H1 (cell line): ENCODE measurements at regions not wholly inside any gene's neighbourhood (a gene's known extent, or its start where the extent isn't known, plus 50 kb on each side); places are given as distances from the start of the nearest gene placed in this dataset.
"Not testable (repeated sequence)": the region's sequence is repeated elsewhere in the genome, so short reads cannot be mapped to it uniquely, and the experiment has no call there.

Experiments used
- CTCF ChIA-PET: fragments of 300-600 bp; sonication (Branson Sonifier 250); formaldehyde crosslinking; loops from one replicate; lab custom pipeline; 2021; ENCODE audit not compliant: partially characterized antibody; lab: Charles Lee
- POLR2A ChIA-PET: fragments of 300-600 bp; sonication (Branson Sonifier 250); formaldehyde crosslinking; loops from one replicate; lab custom pipeline; 2021; ENCODE audit warnings: inconsistent platforms; ENCODE audit not compliant: partially characterized antibody; lab: Charles Lee
- DNase-seq, 2 experiments: peaks; one replicate each; pipeline versions ENCODE4 v3.0.0 to v3.0.0-alpha.2; 2010 to 2022; ENCODE audit warnings: low spot score in 2 of 2, low read depth in 1 of 2, mixed read lengths in 1 of 2
- FAIRE-seq: peaks from 2 replicates; lab custom pipeline; 2011; peaks lifted over from hg19 to GRCh38; lab: Jason Lieb, UNC
- H2AFZ ChIP-seq: 2 replicates; pipeline ENCODE4 v1.8.1; 2012; ENCODE audit warnings: low read length, inconsistent platforms
- H2AK5ac ChIP-seq: 2 replicates; pipeline ENCODE4 v1.6.1; 2013; ENCODE audit warnings: low read depth, low read length
- H2BK120ac ChIP-seq: replicated peaks from 2 replicates; pipeline ENCODE3; 2013; ENCODE audit warnings: low read depth, low read length, inconsistent platforms
- H2BK12ac ChIP-seq: 2 replicates; pipeline ENCODE4 v1.6.1; 2013; ENCODE audit warnings: low read depth, low read length
- H2BK15ac ChIP-seq: 2 replicates; pipeline ENCODE4 v1.6.1; 2013; ENCODE audit warnings: low read length
- H2BK20ac ChIP-seq: 2 replicates; pipeline ENCODE4 v1.6.1; 2013; ENCODE audit warnings: low read length
- H2BK5ac ChIP-seq: 2 replicates; pipeline ENCODE4 v1.6.1; 2013; ENCODE audit warnings: low read depth, low read length
- H3K14ac ChIP-seq: 2 replicates; pipeline ENCODE4 v1.6.1; 2013; ENCODE audit warnings: inconsistent platforms; ENCODE audit not compliant: insufficient read length
- H3K18ac ChIP-seq: 2 replicates; pipeline ENCODE4 v1.6.1; 2013; ENCODE audit warnings: low read length; ENCODE audit errors: extremely low read depth
- H3K23ac ChIP-seq: 2 replicates; pipeline ENCODE4 v1.6.1; 2013; ENCODE audit warnings: inconsistent platforms; ENCODE audit not compliant: insufficient read length
- H3K23me2 ChIP-seq: 2 replicates; pipeline ENCODE4 v1.6.1; 2013; ENCODE audit warnings: low read depth, low read length
- H3K27ac ChIP-seq: 2 replicates; pipeline ENCODE4 v1.6.1; 2011; ENCODE audit warnings: low read depth, low read length, inconsistent platforms
- H3K27me3 ChIP-seq, 4 experiments: replicated peaks in 1 of 4; 1 replicate in 1 of 4; 2 replicates in 3 of 4; pipeline versions ENCODE4 v1.6.1 to v1.8.1; 2011 to 2013; ENCODE audit warnings: low read length in 3 of 4, mild to moderate bottlenecking in 3 of 4, inconsistent platforms in 2 of 4, mixed read lengths in 2 of 4, moderate library complexity in 1 of 4; ENCODE audit not compliant: control insufficient read depth in 3 of 4, insufficient read depth in 3 of 4; ENCODE audit errors: extremely low read depth in 1 of 4
- H3K36me3 ChIP-seq, 4 experiments: 2 replicates each; pipeline versions ENCODE4 v1.6.1 to v1.8.1; 2011 to 2013; ENCODE audit warnings: mild to moderate bottlenecking in 4 of 4, low read length in 3 of 4, moderate library complexity in 2 of 4, control low read depth in 1 of 4, inconsistent platforms in 1 of 4; ENCODE audit not compliant: insufficient read depth in 4 of 4, control insufficient read depth in 2 of 4
- H3K4ac ChIP-seq: replicated peaks from 2 replicates; pipeline ENCODE3; 2013; ENCODE audit warnings: low read length, low read depth, mixed read lengths, inconsistent platforms; ENCODE audit not compliant: insufficient read length
- H3K4me1 ChIP-seq, 4 experiments: replicated peaks in 1 of 4; 1 replicate in 1 of 4; 2 replicates in 3 of 4; pipeline versions ENCODE4 v1.6.1 to v1.8.1; 2011 to 2013; ENCODE audit warnings: low read length in 3 of 4, inconsistent platforms in 2 of 4, mixed read lengths in 1 of 4; ENCODE audit not compliant: insufficient read depth in 4 of 4, control insufficient read depth in 3 of 4
- H3K4me2 ChIP-seq, 2 experiments: 2 replicates each; pipeline versions ENCODE4 v1.6.1 to v1.8.1; 2011 to 2013; ENCODE audit warnings: low read depth in 2 of 2, low read length in 2 of 2, control low read depth in 1 of 2, inconsistent platforms in 1 of 2, mild to moderate bottlenecking in 1 of 2; ENCODE audit not compliant: insufficient read depth in 1 of 2
- H3K4me3 ChIP-seq, 4 experiments: fragments of 200-600, 300-600 bp in 1 of 4; sonication (generic), shearing (Covaris generic), sonication (Bioruptor Twin) in 1 of 4; 2 replicates each; pipeline versions ENCODE4 v1.5.1 to v1.8.1; 2011 to 2016; ENCODE audit warnings: low read length in 4 of 4, low read depth in 3 of 4, control low read depth in 2 of 4, inconsistent platforms in 2 of 4, mild to moderate bottlenecking in 2 of 4, mixed read lengths in 1 of 4, moderate library complexity in 1 of 4; ENCODE audit not compliant: insufficient read depth in 2 of 4; ENCODE audit errors: extremely low read depth in 1 of 4
- H3K56ac ChIP-seq: replicated peaks from 2 replicates; pipeline ENCODE3; 2013; ENCODE audit warnings: low read depth, mild to moderate bottlenecking, mixed read lengths, low read length, inconsistent platforms; ENCODE audit not compliant: insufficient read length
- H3K79me1 ChIP-seq: 2 replicates; pipeline ENCODE4 v1.6.1; 2013; ENCODE audit warnings: low read depth, low read length, control low read depth
- H3K79me2 ChIP-seq, 2 experiments: 2 replicates each; pipeline versions ENCODE4 v1.6.1 to v1.8.1; 2012 to 2013; ENCODE audit warnings: low read length in 2 of 2, mild to moderate bottlenecking in 2 of 2, inconsistent platforms in 1 of 2; ENCODE audit not compliant: insufficient read depth in 2 of 2, control insufficient read depth in 1 of 2
- H3K9ac ChIP-seq, 4 experiments: replicated peaks in 1 of 4; 1 replicate in 1 of 4; 2 replicates in 3 of 4; pipeline versions ENCODE4 v1.6.1 to v1.8.1; 2011 to 2013; ENCODE audit warnings: low read depth in 3 of 4, low read length in 3 of 4, control low read depth in 2 of 4, mild to moderate bottlenecking in 2 of 4, moderate library complexity in 2 of 4, inconsistent platforms in 1 of 4; ENCODE audit errors: extremely low read depth in 1 of 4
- H3K9me3 ChIP-seq, 2 experiments: 2 replicates each; pipeline versions ENCODE4 v1.6.1 to v1.8.1; 2012 to 2013; ENCODE audit warnings: mild to moderate bottlenecking in 2 of 2, moderate library complexity in 2 of 2, control low read depth in 1 of 2, inconsistent platforms in 1 of 2, low read depth in 1 of 2, low read length in 1 of 2, mixed read lengths in 1 of 2; ENCODE audit not compliant: insufficient read depth in 2 of 2
- H4K20me1 ChIP-seq, 2 experiments: replicated peaks in 1 of 2; 2 replicates each; pipeline versions ENCODE3 to v1.8.1; 2011 to 2013; ENCODE audit warnings: inconsistent platforms in 2 of 2, low read length in 2 of 2, mild to moderate bottlenecking in 1 of 2; ENCODE audit not compliant: insufficient read depth in 2 of 2, control insufficient read depth in 1 of 2
- H4K5ac ChIP-seq: 2 replicates; pipeline ENCODE4 v1.6.1; 2013; ENCODE audit warnings: low read length, low read depth, mixed read lengths, inconsistent platforms; ENCODE audit not compliant: insufficient read length
- H4K8ac ChIP-seq: 2 replicates; pipeline ENCODE4 v1.8.0; 2013; ENCODE audit warnings: mild to moderate bottlenecking, moderate library complexity, low read length, inconsistent platforms; ENCODE audit not compliant: insufficient read depth; ENCODE audit errors: extremely low read depth
- H4K91ac ChIP-seq: replicated peaks from 2 replicates; pipeline ENCODE3; 2013; ENCODE audit warnings: low read length, mixed read lengths, inconsistent platforms; ENCODE audit not compliant: insufficient read length
- WGBS, 2 experiments: shearing (Covaris generic) in 1 of 2; methylation state at CpG; one replicate each; pipeline versions ENCODE4 v1.1.6 to v1.1.7; 2013 to 2015; ENCODE audit warnings: low lambda C conversion rate in 2 of 2, mixed read lengths in 2 of 2, inconsistent platforms in 1 of 2, low coverage in 1 of 2, missing lambda C conversion rate in 1 of 2; ENCODE audit not compliant: insufficient replicate concordance in 2 of 2, insufficient coverage in 1 of 2, insufficient read length in 1 of 2; ENCODE audit errors: extremely low coverage in 1 of 2, missing lambda C conversion rate in 1 of 2; 5-methylcytosine and 5-hydroxymethylcytosine counted together

- H2BK20ac ChIP-seq, H3K9me3 ChIP-seq, H3K79me1 ChIP-seq, H3K27ac ChIP-seq, H2BK5ac ChIP-seq, H2BK12ac ChIP-seq, H3K23me2 ChIP-seq, DNase-seq, H3K36me3 ChIP-seq, CTCF ChIA-PET, H3K23ac ChIP-seq, H3K4me3 ChIP-seq, H3K27me3 ChIP-seq, H2AFZ ChIP-seq, H4K8ac ChIP-seq, H3K56ac ChIP-seq, H3K79me2 ChIP-seq, H3K14ac ChIP-seq, H2BK15ac ChIP-seq, H3K18ac ChIP-seq, H4K91ac ChIP-seq, H3K4me2 ChIP-seq, POLR2A ChIA-PET, H2BK120ac ChIP-seq, H3K9ac ChIP-seq, H3K4ac ChIP-seq, H3K4me1 ChIP-seq, FAIRE-seq, H2AK5ac ChIP-seq, H4K5ac ChIP-seq, H4K20me1 ChIP-seq: not testable (repeated sequence)
- WGBS, 2 experiments: 86% methylated on average over 3 of the region's 4 CpGs; no CpG with 5 or more reads in 1 of the 2 experiments
Measured at GRCh38 chr5:118284230-118284629, 704.1 kb downstream of the DTWD2 start.

DNA sequence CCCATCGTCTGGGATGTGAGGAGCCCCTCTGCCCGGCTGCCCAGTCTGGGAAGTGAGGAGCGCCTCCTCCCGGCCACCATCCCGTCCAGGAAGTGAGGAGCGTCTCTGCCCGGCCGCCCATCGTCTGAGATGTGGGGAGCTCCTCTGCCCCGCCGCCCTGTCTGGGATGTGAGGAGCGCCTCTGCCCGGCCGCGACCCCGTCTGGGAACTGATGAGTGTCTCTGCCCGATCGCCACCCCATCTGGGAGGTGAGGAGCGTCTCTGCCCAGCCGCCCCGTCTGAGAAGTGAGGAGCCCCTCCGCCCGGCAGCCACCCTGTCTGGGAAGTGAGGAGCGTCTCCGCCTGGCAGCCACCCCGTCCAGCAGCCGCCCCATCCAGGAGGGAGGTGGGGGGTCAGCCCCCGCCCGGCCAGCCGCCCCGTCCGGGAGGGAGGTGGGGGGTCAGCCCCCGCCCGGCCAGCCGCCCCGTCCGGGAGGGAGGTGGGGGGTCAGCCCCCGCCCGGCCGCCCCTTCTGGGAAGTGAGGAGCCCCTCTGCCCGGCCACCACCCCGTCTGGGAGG, 705.8 kb downstream of the DTWD2 start:
- H4K5ac ChIP-seq, H2BK5ac ChIP-seq, H3K56ac ChIP-seq, H3K79me2 ChIP-seq, H2BK15ac ChIP-seq, H4K8ac ChIP-seq, FAIRE-seq, H3K27me3 ChIP-seq, H3K4me2 ChIP-seq, H3K23ac ChIP-seq, H3K9ac ChIP-seq, H3K27ac ChIP-seq, H2BK120ac ChIP-seq, H3K18ac ChIP-seq, H2AK5ac ChIP-seq, H4K20me1 ChIP-seq, H3K4me1 ChIP-seq, CTCF ChIA-PET, POLR2A ChIA-PET, H2BK20ac ChIP-seq, H3K36me3 ChIP-seq, H3K4ac ChIP-seq, DNase-seq, H3K23me2 ChIP-seq, H2BK12ac ChIP-seq, H4K91ac ChIP-seq, H3K79me1 ChIP-seq, H2AFZ ChIP-seq, H3K4me3 ChIP-seq, H3K14ac ChIP-seq, H3K9me3 ChIP-seq: not testable (repeated sequence)
- WGBS, 2 experiments: 90% methylated on average over 8 of the region's 42 CpGs; no CpG with 5 or more reads in 1 of the 2 experiments
